NOMO-1 (cell line): ENCODE measurements at regions not wholly inside any gene's neighbourhood (a gene's known extent, or its start where the extent isn't known, plus 50 kb on each side); places are given as distances from the start of the nearest gene placed in this dataset.
A peak's percentile ranks its signal among the peaks of the same experiment; 100 is the strongest.

Experiments used
- DNase-seq, 2 experiments: peaks; one replicate each; lab custom pipeline; 2025; ENCODE audit not compliant: unreplicated experiment in 2 of 2; lab: John Stamatoyannopoulos, UW

GRCh38 chr1:234537236-234537635, 58.3 kb upstream of the TARBP1 start:
- DNase-seq = no peak

GRCh38 chr1:234536741-234537140, 57.8 kb upstream of the TARBP1 start:
- DNase-seq = no peak

DNA sequence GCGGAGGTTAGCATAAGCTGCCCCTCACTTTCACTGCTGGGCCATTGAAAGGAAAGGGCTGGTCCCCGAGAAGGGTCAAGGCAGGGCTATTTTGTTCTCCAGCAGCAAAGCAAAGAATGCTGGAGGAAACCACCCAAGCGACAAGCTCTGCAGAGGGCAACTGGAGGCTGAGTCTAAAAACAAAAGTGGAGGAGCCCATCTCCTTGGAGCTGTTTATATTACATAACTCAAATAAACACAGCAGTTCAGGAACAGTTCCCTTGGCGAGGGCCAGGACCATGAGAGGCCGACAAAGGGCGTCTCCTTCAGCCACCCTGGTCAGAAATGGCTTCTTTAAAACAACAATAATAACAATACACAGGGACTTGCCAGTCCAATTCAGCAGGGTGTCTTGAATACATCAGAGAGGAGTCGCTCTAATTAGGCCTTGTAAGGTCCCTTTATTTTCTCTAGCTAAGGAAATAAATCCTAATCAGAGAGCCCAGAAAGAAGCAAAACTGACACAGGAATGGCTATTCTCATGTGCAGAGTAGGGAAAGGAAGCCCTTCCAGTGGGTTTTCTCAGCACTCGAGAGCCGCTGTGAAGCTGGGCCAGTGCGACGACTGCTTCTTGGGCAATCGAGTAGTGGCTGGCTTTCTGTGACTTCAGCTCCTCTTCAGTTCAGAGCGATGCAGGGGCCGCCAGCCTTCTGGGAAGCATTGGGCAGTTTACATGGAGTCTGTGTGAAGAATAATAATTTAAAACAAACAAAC, 57.0 kb upstream of the TARBP1 start:
- no peak for DNase-seq

- no peak for DNase-seq
Observed at GRCh38 chr1:234535218-234535617, 56.2 kb upstream of the TARBP1 start.

- no peak for DNase-seq
Observed at GRCh38 chr1:234533975-234534876, 55.2 kb upstream of the TARBP1 start.

- no peak for DNase-seq
Observed at GRCh38 chr1:234533034-234533891, 54.3 kb upstream of the TARBP1 start.

- DNase-seq = peak; percentile 41 to 76
Observed at GRCh38 chr1:234532503-234532922, 53.5 kb upstream of the TARBP1 start.

- DNase-seq = no peak
Observed at GRCh38 chr1:234531151-234531635, 52.2 kb upstream of the TARBP1 start.

- no peak for DNase-seq
Observed at GRCh38 chr1:234530672-234531071, 51.7 kb upstream of the TARBP1 start.

GRCh38 chr1:234529950-234530237, 50.9 kb upstream of the TARBP1 start:
- no peak for DNase-seq

- DNase-seq = peak; percentile 10 to 69
Observed at GRCh38 chr1:234529095-234529949, 50.3 kb upstream of the TARBP1 start.
